Activated CD4-positive, alpha-beta T cell treated with anti-CD3 and anti-CD28 coated beads, Interleukin-2, Interleukin-6, amounts not matched to agents 100 ng/mL and 50 ng/mL, durations not matched to agents 16 hours and 8 hours (primary cell): ENCODE measurements at regions not wholly inside any gene's neighbourhood (a gene's known extent, or its start where the extent isn't known, plus 50 kb on each side); places are given as distances from the start of the nearest gene placed in this dataset.

Experiments
- DNase-seq: peaks from one replicate; pipeline ENCODE4 v3.0.0-alpha.2; 2020

GRCh38 chr2:128771401-128771800 is 452.7 kb upstream of the HS6ST1 start:
- no peak for DNase-seq

- DNase-seq, result no peak
Observed at GRCh38 chr2:128772671-128773070, 454.0 kb upstream of the HS6ST1 start.

GRCh38 chr2:128773641-128774319 is 455.1 kb upstream of the HS6ST1 start:
- DNase-seq, result no peak

- DNase-seq, result no peak
Observed at GRCh38 chr2:128774320-128775216, 455.9 kb upstream of the HS6ST1 start.

- no peak for DNase-seq
Observed at GRCh38 chr2:128775217-128775913, 456.7 kb upstream of the HS6ST1 start.

GRCh38 chr2:128775914-128776285 is 457.2 kb upstream of the HS6ST1 start:
- no peak for DNase-seq

- DNase-seq, result no peak
Observed at GRCh38 chr2:128776461-128777195, 458.0 kb upstream of the HS6ST1 start.

- no peak for DNase-seq
Observed at GRCh38 chr2:128777196-128778035, 458.7 kb upstream of the HS6ST1 start.

GRCh38 chr2:128778843-128779242 is 460.2 kb upstream of the HS6ST1 start:
- no peak for DNase-seq

GRCh38 chr2:128779301-128780095 is 460.8 kb upstream of the HS6ST1 start:
- DNase-seq, result no peak

- DNase-seq, result no peak
Observed at GRCh38 chr2:128780434-128781080, 461.9 kb upstream of the HS6ST1 start.

GRCh38 chr2:128781166-128781565 is 462.5 kb upstream of the HS6ST1 start:
- DNase-seq, result no peak

- DNase-seq, result no peak
Observed at GRCh38 chr2:128781585-128782385, 463.1 kb upstream of the HS6ST1 start.

- DNase-seq, result no peak
Observed at GRCh38 chr2:128782411-128783192, 463.9 kb upstream of the HS6ST1 start.

- DNase-seq, result no peak
Observed at GRCh38 chr2:128783193-128783671, 464.6 kb upstream of the HS6ST1 start.

- DNase-seq, result no peak
Observed at GRCh38 chr2:128783896-128784295, 465.2 kb upstream of the HS6ST1 start.

- no peak for DNase-seq
Observed at GRCh38 chr2:128784626-128785306, 466.1 kb upstream of the HS6ST1 start.

GRCh38 chr2:128786316-128786715 is 467.6 kb upstream of the HS6ST1 start:
- no peak for DNase-seq
